ENCODE measurements at regions not wholly inside any gene's neighbourhood (a gene's known extent, or its start where the extent isn't known, plus 50 kb on each side); places are given as distances from the start of the nearest gene placed in this dataset.

GRCh38 chr11:104246590-104246989, 82.6 kb upstream of the PDGFD start:
- DNase-seq (ENCODE audit: low read depth in 2 of 2) = no peak

- DNase-seq (ENCODE audit: low read depth in 2 of 2) = no peak
These were observed 75.0 kb upstream of the PDGFD start for GRCh38 chr11:104238916-104239315.

DNA sequence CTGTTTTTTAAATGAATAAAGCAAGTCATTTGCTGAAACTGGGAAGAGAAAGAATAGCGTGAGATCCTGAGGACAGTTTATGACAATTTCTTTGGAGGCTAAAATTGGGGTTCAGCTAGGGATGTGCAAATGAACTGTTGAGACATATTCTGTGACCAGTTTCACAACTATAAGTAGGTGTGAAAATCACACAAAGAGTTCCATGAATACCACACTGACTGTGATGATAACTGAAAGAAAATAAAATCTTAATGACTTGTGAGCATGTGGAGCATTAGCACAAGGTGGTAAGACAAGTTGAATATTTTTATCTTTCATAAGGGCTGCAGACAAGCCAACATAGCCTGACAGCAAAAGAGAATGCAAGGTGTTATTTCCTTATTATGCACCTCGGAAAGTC, 61.1 kb upstream of the PDGFD start:
- no peak for DNase-seq (ENCODE audit: low read depth in 2 of 2)

DNA sequence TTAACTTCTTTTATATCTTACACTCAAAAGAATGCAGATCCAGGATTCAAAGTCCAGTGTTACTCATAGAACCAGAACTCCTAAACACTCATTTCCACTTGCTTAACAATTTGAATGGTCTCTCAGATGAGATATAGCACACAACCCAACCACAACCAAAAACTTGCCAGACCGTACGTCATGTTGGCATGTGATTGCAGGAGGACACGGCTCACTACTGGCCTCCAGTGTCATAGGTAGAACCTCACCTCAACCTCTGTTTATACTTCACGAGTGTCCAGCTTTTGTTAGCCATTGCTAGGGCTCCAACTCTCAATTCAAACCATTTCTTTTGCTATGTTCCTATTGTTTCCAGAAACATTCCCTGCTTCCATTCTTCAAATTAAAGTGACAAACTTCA, 58.5 kb upstream of the PDGFD start:
- DNase-seq (ENCODE audit: low read depth in 2 of 2) = no peak

- no peak for DNase-seq (ENCODE audit: low read depth in 2 of 2)
These were observed 57.5 kb upstream of the PDGFD start for GRCh38 chr11:104221455-104221854.

DNA sequence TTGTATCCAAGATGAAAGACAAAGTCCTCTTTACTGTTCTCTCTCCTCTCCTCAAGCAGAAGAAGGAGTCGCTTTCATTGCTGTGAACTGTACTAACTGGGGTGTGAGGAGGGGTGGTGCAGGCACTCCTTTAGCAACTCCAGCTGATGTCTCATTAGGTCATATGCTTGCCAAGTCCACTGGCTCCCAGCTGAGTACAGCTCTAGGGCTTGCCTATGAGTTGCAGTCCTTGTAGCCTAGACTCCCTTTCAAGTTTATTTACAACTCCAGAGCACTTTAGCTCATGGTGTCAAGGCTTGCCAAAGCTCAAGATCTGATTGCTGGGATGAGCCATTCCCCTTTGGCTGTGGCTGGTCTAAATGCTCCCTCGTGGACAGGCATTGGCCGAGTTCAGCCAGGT, 55.1 kb upstream of the PDGFD start:
- no peak for DNase-seq (ENCODE audit: low read depth in 2 of 2)

GRCh38 chr11:104214517-104214916, 50.6 kb upstream of the PDGFD start:
- DNase-seq (ENCODE audit: low read depth in 2 of 2) = no peak
